IMR-90 (cell line): ENCODE measurements at regions not wholly inside any gene's neighbourhood (a gene's known extent, or its start where the extent isn't known, plus 50 kb on each side); places are given as distances from the start of the nearest gene placed in this dataset.

Experiments used
- ATAC-seq: fragments of 200-7000 bp; cut with Tn5 transposase; 2 replicates; pipeline ENCODE4 v1.9.1; 2020; ENCODE audit warnings: low read depth, mild to moderate bottlenecking, moderate library complexity
- BruUV-seq: library from RNA; stranded (reverse); fragments of 400-500 nt; replicated peaks from 2 replicates; lab custom pipeline; 2021; lab: Mats Ljungman, UMichigan
- CTCF ChIA-PET: fragments of 300-600 bp; formaldehyde crosslinking; extraction: SDS; loops from one replicate; lab custom pipeline; 2021; ENCODE audit warnings: antibody characterized with exemption; lab: Yijun Ruan, JAX
- POLR2A ChIA-PET: fragments of 300-600 bp; sonication (Branson Sonifier 250); formaldehyde crosslinking; loops from one replicate; lab custom pipeline; 2022; ENCODE audit warnings: antibody characterized with exemption; ENCODE audit not compliant: unreplicated experiment; lab: Charles Lee
- DNase-seq: peaks from one replicate; pipeline ENCODE4 v3.0.0; 2013
- H2AFZ ChIP-seq: replicated peaks from 2 replicates; pipeline ENCODE3; 2013; ENCODE audit warnings: low read length, mild to moderate bottlenecking; ENCODE audit not compliant: poor library complexity
- H2AK5ac ChIP-seq: 2 replicates; pipeline ENCODE4 v1.6.1; 2013; ENCODE audit warnings: low read depth, low read length, inconsistent platforms
- H2AK9ac ChIP-seq: replicated peaks from 2 replicates; pipeline ENCODE3; 2013; ENCODE audit warnings: mild to moderate bottlenecking, low read depth, low read length, moderate library complexity; ENCODE audit not compliant: poor library complexity
- H2BK120ac ChIP-seq: 2 replicates; pipeline ENCODE4 v1.6.1; 2013; ENCODE audit warnings: low read depth, low read length, inconsistent platforms
- H2BK15ac ChIP-seq: 3 replicates; pipeline ENCODE4 v1.6.1; 2013; ENCODE audit warnings: low read depth, low read length, inconsistent platforms
- H2BK20ac ChIP-seq: 2 replicates; pipeline ENCODE4 v1.6.1; 2013; ENCODE audit warnings: low read depth, mild to moderate bottlenecking, inconsistent platforms, low read length, moderate library complexity
- H2BK5ac ChIP-seq: 2 replicates; pipeline ENCODE4 v1.6.1; 2013; ENCODE audit warnings: mild to moderate bottlenecking, low read depth, low read length, inconsistent platforms; ENCODE audit not compliant: poor library complexity, severe bottlenecking
- H3K14ac ChIP-seq: replicated peaks from 2 replicates; pipeline ENCODE4 v1.6.1; 2013; ENCODE audit warnings: low read depth, low read length, inconsistent platforms
- H3K18ac ChIP-seq: 2 replicates; pipeline ENCODE4 v1.6.1; 2013; ENCODE audit warnings: low read depth, low read length, control low read depth
- H3K23ac ChIP-seq: 2 replicates; pipeline ENCODE4 v1.6.1; 2013; ENCODE audit warnings: low read depth, low read length, inconsistent platforms
- H3K27ac ChIP-seq: 2 replicates; pipeline ENCODE4 v1.5.1; 2013; ENCODE audit warnings: mild to moderate bottlenecking, control low read depth, low read length; ENCODE audit not compliant: insufficient read depth
- H3K27me3 ChIP-seq: 2 replicates; pipeline ENCODE4 v1.6.1; 2013; ENCODE audit warnings: low read length; ENCODE audit not compliant: control insufficient read depth, insufficient read depth
- H3K36me3 ChIP-seq: 2 replicates; pipeline ENCODE4 v1.6.1; 2013; ENCODE audit warnings: low read length, mixed read lengths; ENCODE audit not compliant: control insufficient read depth, insufficient read depth
- H3K4ac ChIP-seq: 2 replicates; pipeline ENCODE4 v1.6.1; 2013; ENCODE audit warnings: low read depth, low read length, inconsistent platforms
- H3K4me1 ChIP-seq: 2 replicates; pipeline ENCODE4 v1.6.1; 2013; ENCODE audit warnings: low read length, mixed read lengths; ENCODE audit not compliant: control insufficient read depth, insufficient read depth
- H3K4me2 ChIP-seq: 2 replicates; pipeline ENCODE4 v1.6.1; 2013; ENCODE audit warnings: low read depth, mild to moderate bottlenecking, control low read depth, low read length, moderate library complexity
- H3K4me3 ChIP-seq: 2 replicates; pipeline ENCODE4 v1.5.1; 2013; ENCODE audit warnings: low read depth, mild to moderate bottlenecking, control low read depth, low read length, moderate library complexity; ENCODE audit not compliant: insufficient read depth
- H3K56ac ChIP-seq: 2 replicates; pipeline ENCODE4 v1.6.1; 2013; ENCODE audit warnings: low read length, inconsistent platforms; ENCODE audit not compliant: insufficient read depth; ENCODE audit errors: extremely low read depth
- H3K79me1 ChIP-seq, 2 experiments: 2 replicates each; pipeline ENCODE4 v1.6.1; 2013; ENCODE audit warnings: low read length in 2 of 2, inconsistent platforms in 1 of 2, low read depth in 1 of 2
- H3K9ac ChIP-seq: 2 replicates; pipeline ENCODE4 v1.6.1; 2013; ENCODE audit warnings: low read depth, low read length, control low read depth
- H3K9me1 ChIP-seq: 2 replicates; pipeline ENCODE4 v1.6.1; 2013; ENCODE audit warnings: low read length, inconsistent platforms; ENCODE audit not compliant: insufficient read depth
- H3K9me3 ChIP-seq: 2 replicates; pipeline ENCODE4 v1.6.1; 2013; ENCODE audit warnings: low read length; ENCODE audit not compliant: control insufficient read depth, insufficient read depth
- H4K20me1 ChIP-seq: 2 replicates; pipeline ENCODE4 v1.6.1; 2013; ENCODE audit warnings: low read length, inconsistent platforms; ENCODE audit not compliant: insufficient read depth
- H4K5ac ChIP-seq: 2 replicates; pipeline ENCODE4 v1.6.1; 2013; ENCODE audit warnings: mild to moderate bottlenecking, low read depth, low read length, control low read depth
- H4K8ac ChIP-seq, 2 experiments: 2 replicates each; pipeline ENCODE4 v1.6.1; 2013; ENCODE audit warnings: low read depth in 2 of 2, low read length in 2 of 2, control low read depth in 1 of 2, inconsistent platforms in 1 of 2
- H4K91ac ChIP-seq: 2 replicates; pipeline ENCODE4 v1.6.1; 2013; ENCODE audit warnings: low read depth, low read length, inconsistent platforms; ENCODE audit not compliant: insufficient read depth
- BHLHE40 ChIP-seq: fragments of 150-350 bp; IDR thresholded peaks from 2 replicates; pipeline ENCODE4 v1.6.1; 2016; ENCODE audit warnings: mild to moderate bottlenecking, low read depth, low read length
- CEBPB ChIP-seq: IDR thresholded peaks from 2 replicates; pipeline ENCODE4 v1.6.1; 2012; ENCODE audit warnings: low read depth, low read length, improper control_type of control experiment
- CHD1 ChIP-seq: IDR thresholded peaks from 2 replicates; pipeline ENCODE4 v1.6.1; 2012; ENCODE audit warnings: low read depth, low read length, improper control_type of control experiment
- FOS ChIP-seq: fragments of 150-350 bp; IDR thresholded peaks from 2 replicates; pipeline ENCODE4 v1.6.1; 2016; ENCODE audit warnings: low read depth, low read length
- MAFK ChIP-seq: IDR thresholded peaks from 2 replicates; pipeline ENCODE4 v1.6.1; 2012; ENCODE audit warnings: low read depth, low read length, improper control_type of control experiment
- MAZ ChIP-seq: IDR thresholded peaks from 2 replicates; pipeline ENCODE4 v1.6.1; 2012; ENCODE audit warnings: low read depth, mild to moderate bottlenecking, low read length, improper control_type of control experiment, moderate library complexity, borderline replicate concordance
- MXI1 ChIP-seq: IDR thresholded peaks from 2 replicates; pipeline ENCODE4 v1.6.1; 2012; ENCODE audit warnings: low read depth, mild to moderate bottlenecking, low read length, moderate library complexity, borderline replicate concordance
- NFE2L2 ChIP-seq: fragments of 150-350 bp; IDR thresholded peaks from 2 replicates; pipeline ENCODE4 v1.6.1; 2016; ENCODE audit warnings: low read depth, mild to moderate bottlenecking, low read length
- POLR2A ChIP-seq: IDR thresholded peaks from 2 replicates; pipeline ENCODE4 v1.6.1; 2012; ENCODE audit warnings: mild to moderate bottlenecking, low read depth, low read length
- RAD21 ChIP-seq: IDR thresholded peaks from 2 replicates; pipeline ENCODE4 v1.6.1; 2012; ENCODE audit warnings: low read length, improper control_type of control experiment
- RCOR1 ChIP-seq: IDR thresholded peaks from 2 replicates; pipeline ENCODE4 v1.6.1; 2012; ENCODE audit warnings: mild to moderate bottlenecking, low read length, improper control_type of control experiment; ENCODE audit not compliant: insufficient replicate concordance
- RFX5 ChIP-seq: IDR thresholded peaks from 2 replicates; pipeline ENCODE4 v1.8.0; 2012; ENCODE audit warnings: low read depth, mild to moderate bottlenecking, low read length, moderate library complexity
- SMC3 ChIP-seq: fragments of 150-350 bp; IDR thresholded peaks from 2 replicates; pipeline ENCODE4 v1.6.1; 2016; ENCODE audit warnings: low read depth, mild to moderate bottlenecking, antibody characterized with exemption, low read length, moderate library complexity
- WGBS, 2 experiments: methylation state at CpG; one replicate each; pipeline versions ENCODE4 v1.1.5 to v1.1.7; 2013; ENCODE audit warnings: missing lambda C conversion rate in 2 of 2; ENCODE audit not compliant: insufficient read length in 1 of 2; ENCODE audit errors: extremely low coverage in 2 of 2; 5-methylcytosine and 5-hydroxymethylcytosine counted together
- dilution Hi-C: fragments of 300-500 bp; cut with HindIII; formaldehyde crosslinking; loops from one replicate; pipeline ENCODE4 v1.14.3; 2018; ENCODE audit warnings: low sequenced_read_pairs; ENCODE audit not compliant: unreplicated experiment
- in situ Hi-C: fragments of 300-500 bp; cut with MboI; formaldehyde crosslinking; loops from 3 replicates; pipeline ENCODE4 v1.14.3; 2019; ENCODE audit warnings: low sequenced_read_pairs, inconsistent platforms, mixed read lengths
- intact Hi-C: fragments of 100-400 bp; cut with micrococcal nuclease; formaldehyde crosslinking; loops from 2 replicates; pipeline ENCODE4 v1.10.0; 2022
- TF ChIP-seq, protein P1 (sequence below): fragments of 150-350 bp; IDR thresholded peaks from 2 replicates; pipeline ENCODE4 v1.6.1; 2016; ENCODE audit warnings: low read depth, mild to moderate bottlenecking, low read length, moderate library complexity, borderline replicate concordance
- TF ChIP-seq, protein P2 (sequence below): fragments of 150-350 bp; IDR thresholded peaks from 2 replicates; pipeline ENCODE4 v1.6.1; 2017; ENCODE audit warnings: mild to moderate bottlenecking, antibody characterized with exemption, low read length, low read depth
- TF ChIP-seq, protein P3 (sequence below): conservative IDR thresholded peaks from 2 replicates; pipeline ENCODE4 v1.5.1; 2012; ENCODE audit warnings: mild to moderate bottlenecking, low read depth, low read length, improper control_type of control experiment

DNA sequence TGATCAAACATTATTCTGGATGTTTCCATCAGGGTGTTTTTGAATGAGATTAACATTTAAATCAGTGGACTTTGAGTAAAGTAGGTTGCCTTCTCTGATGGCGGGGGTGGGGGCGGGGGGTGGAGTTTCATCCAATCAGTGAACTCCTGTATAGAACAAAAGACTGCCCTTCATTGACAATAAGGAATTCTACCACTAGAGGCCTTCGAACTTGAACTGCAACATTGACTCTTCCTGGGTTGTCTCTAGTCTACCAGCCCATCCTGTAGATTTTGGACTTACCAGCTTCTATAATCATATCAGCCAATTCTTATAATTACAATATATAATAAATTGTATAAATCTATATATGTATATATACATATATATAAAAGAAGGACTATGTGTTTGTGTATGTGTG is 520.4 kb upstream of the CXADR start:
- DNase-seq (no peak), ATAC-seq (no peak)
- dilution Hi-C loops (no loop called here), intact Hi-C loops (no loop called here), in situ Hi-C loops (no loop called here)
- Histone ChIP-seq H3K27me3 (no peaks in the 10 kb centered on the region), H3K18ac (no peak overlapping the region), H2AFZ (no peak overlapping the region), H2BK15ac (no peak overlapping the region), H4K5ac (no peak overlapping the region), H4K91ac (no peak overlapping the region), H3K4me1 (no peaks in the 10 kb centered on the region), H3K23ac (no peak overlapping the region), H3K79me1 (no peaks in the 10 kb centered on the region), H3K56ac (no peak overlapping the region), H2BK20ac (no peak overlapping the region), H3K9ac (no peak overlapping the region), H4K8ac (no peak overlapping the region), H3K4me2 (no peak overlapping the region), H4K20me1 (no peaks in the 10 kb centered on the region), H3K9me1 (no peaks in the 10 kb centered on the region), H3K9me3 (no peaks in the 10 kb centered on the region), H3K4ac (no peak overlapping the region), H2BK120ac (no peak overlapping the region), H2AK9ac (no peak overlapping the region), H2BK5ac (no peak overlapping the region), H3K4me3 (no peak overlapping the region), H2AK5ac (no peak overlapping the region), H3K27ac (no peak overlapping the region), H3K36me3 (no peaks in the 10 kb centered on the region), H3K14ac (no peak overlapping the region)
- POLR2A ChIA-PET, result no interaction called here
- WGBS, 2 experiments, result no CpG with 5 or more reads among the region's 3 CpGs
- no TSS peak for BruUV-seq
- CTCF ChIA-PET, result no interaction called here
- TF ChIP-seq CHD1, result no peak
- TF ChIP-seq RAD21, result no peak
- TF ChIP-seq, protein P1, sequence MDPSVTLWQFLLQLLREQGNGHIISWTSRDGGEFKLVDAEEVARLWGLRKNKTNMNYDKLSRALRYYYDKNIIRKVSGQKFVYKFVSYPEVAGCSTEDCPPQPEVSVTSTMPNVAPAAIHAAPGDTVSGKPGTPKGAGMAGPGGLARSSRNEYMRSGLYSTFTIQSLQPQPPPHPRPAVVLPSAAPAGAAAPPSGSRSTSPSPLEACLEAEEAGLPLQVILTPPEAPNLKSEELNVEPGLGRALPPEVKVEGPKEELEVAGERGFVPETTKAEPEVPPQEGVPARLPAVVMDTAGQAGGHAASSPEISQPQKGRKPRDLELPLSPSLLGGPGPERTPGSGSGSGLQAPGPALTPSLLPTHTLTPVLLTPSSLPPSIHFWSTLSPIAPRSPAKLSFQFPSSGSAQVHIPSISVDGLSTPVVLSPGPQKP, result no peak
- TF ChIP-seq MAFK, result no peak
- TF ChIP-seq BHLHE40, result no peak
- TF ChIP-seq MXI1, result no peak
- TF ChIP-seq NFE2L2, result no peak
- TF ChIP-seq, protein P2, sequence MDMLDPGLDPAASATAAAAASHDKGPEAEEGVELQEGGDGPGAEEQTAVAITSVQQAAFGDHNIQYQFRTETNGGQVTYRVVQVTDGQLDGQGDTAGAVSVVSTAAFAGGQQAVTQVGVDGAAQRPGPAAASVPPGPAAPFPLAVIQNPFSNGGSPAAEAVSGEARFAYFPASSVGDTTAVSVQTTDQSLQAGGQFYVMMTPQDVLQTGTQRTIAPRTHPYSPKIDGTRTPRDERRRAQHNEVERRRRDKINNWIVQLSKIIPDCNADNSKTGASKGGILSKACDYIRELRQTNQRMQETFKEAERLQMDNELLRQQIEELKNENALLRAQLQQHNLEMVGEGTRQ, result no peak
- TF ChIP-seq RFX5, result no peak
- TF ChIP-seq FOS, result no peak
- TF ChIP-seq, protein P3, sequence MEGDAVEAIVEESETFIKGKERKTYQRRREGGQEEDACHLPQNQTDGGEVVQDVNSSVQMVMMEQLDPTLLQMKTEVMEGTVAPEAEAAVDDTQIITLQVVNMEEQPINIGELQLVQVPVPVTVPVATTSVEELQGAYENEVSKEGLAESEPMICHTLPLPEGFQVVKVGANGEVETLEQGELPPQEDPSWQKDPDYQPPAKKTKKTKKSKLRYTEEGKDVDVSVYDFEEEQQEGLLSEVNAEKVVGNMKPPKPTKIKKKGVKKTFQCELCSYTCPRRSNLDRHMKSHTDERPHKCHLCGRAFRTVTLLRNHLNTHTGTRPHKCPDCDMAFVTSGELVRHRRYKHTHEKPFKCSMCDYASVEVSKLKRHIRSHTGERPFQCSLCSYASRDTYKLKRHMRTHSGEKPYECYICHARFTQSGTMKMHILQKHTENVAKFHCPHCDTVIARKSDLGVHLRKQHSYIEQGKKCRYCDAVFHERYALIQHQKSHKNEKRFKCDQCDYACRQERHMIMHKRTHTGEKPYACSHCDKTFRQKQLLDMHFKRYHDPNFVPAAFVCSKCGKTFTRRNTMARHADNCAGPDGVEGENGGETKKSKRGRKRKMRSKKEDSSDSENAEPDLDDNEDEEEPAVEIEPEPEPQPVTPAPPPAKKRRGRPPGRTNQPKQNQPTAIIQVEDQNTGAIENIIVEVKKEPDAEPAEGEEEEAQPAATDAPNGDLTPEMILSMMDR, result no peak
- no peak for TF ChIP-seq MAZ
- no peak for TF ChIP-seq SMC3
- no peak for TF ChIP-seq RCOR1
- no peak for TF ChIP-seq CEBPB
- no peak for TF ChIP-seq POLR2A
